Parathyroid adenoma (tissue), 2 donors: ENCODE measurements at regions not wholly inside any gene's neighbourhood (a gene's known extent, or its start where the extent isn't known, plus 50 kb on each side); places are given as distances from the start of the nearest gene placed in this dataset.
"Not testable (repeated sequence)": the region's sequence is repeated elsewhere in the genome, so short reads cannot be mapped to it uniquely, and the experiment has no call there.

Source experiments
- H2AFZ ChIP-seq: fragments of 300-600 bp; sonication (generic); one replicate; pipeline ENCODE4 v1.7.0; 2017; ENCODE audit warnings: antibody characterized with exemption, mild to moderate bottlenecking
- H3K27ac ChIP-seq: fragments of 300-600 bp; sonication (generic); one replicate; pipeline ENCODE4 v1.7.0; 2017
- H3K27me3 ChIP-seq: fragments of 300-600 bp; sonication (generic); one replicate; pipeline ENCODE4 v1.7.0; 2017; ENCODE audit warnings: low read length; ENCODE audit not compliant: control insufficient read depth, insufficient read depth
- H3K36me3 ChIP-seq: fragments of 300-600 bp; sonication (generic); one replicate; pipeline ENCODE4 v1.7.0; 2017; ENCODE audit warnings: low read length; ENCODE audit not compliant: control insufficient read depth, insufficient read depth
- H3K4me1 ChIP-seq: fragments of 300-600 bp; sonication (generic); one replicate; pipeline ENCODE4 v1.7.0; 2017; ENCODE audit warnings: control low read depth
- H3K4me2 ChIP-seq: fragments of 300-600 bp; sonication (generic); one replicate; pipeline ENCODE4 v1.7.0; 2017; ENCODE audit warnings: low read length
- H3K4me3 ChIP-seq: fragments of 300-600 bp; sonication (generic); one replicate; pipeline ENCODE4 v1.7.0; 2017; ENCODE audit warnings: low read depth, low read length
- H3K79me2 ChIP-seq: fragments of 300-600 bp; sonication (generic); one replicate; pipeline ENCODE4 v1.7.0; 2017; ENCODE audit warnings: control low read depth
- H3K9ac ChIP-seq: fragments of 300-600 bp; sonication (generic); one replicate; pipeline ENCODE4 v1.7.0; 2017; ENCODE audit warnings: mild to moderate bottlenecking
- H3K9me3 ChIP-seq: fragments of 300-600 bp; sonication (generic); one replicate; pipeline ENCODE4 v1.7.0; 2017; ENCODE audit warnings: low read length; ENCODE audit not compliant: control insufficient read depth
- TF ChIP-seq, protein P1 (sequence below): fragments of 300-600 bp; sonication (generic); IDR thresholded peaks from one replicate; pipeline ENCODE4 v1.7.0; 2017; ENCODE audit warnings: antibody characterized with exemption, mild to moderate bottlenecking
- donor health status: primary hyperparathyroidism.

DNA sequence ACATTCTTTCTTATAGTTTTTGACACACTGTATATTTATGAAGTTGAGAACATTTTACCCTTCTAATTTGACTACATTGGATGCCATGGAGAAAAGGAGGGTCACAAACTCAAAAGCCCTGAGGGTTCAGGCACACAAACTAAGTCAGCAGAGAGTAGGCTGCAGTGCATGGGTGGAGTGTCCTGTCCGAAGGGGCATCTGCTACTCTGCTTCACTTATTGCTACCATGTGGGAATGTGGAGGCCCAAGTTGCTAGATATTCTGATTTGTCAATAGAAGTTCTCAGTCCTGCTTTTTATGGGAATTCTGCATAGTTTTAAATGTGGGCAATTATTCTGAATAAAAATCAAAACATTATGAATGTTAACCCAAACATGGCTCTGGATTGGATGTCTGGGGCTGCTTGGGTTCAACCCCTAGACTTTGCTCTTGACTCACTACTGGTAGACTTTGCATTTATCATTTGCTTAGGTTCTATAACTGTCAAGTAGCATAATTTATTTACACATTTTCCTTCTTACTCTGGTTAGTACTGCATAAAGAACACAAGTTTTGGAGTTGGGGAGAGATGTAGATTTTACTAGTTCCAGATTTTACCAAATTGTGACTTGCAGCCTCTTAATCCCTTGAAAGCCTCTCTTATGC lies 255.1 kb downstream of the SPRY1 start:
- H3K4me1 ChIP-seq, result no peaks in the 10 kb centered on the region
- H3K9me3 ChIP-seq, result no peaks in the 10 kb centered on the region
- no peaks in the 10 kb centered on the region for H3K36me3 ChIP-seq
- H3K79me2 ChIP-seq, result no peaks in the 10 kb centered on the region
- H3K4me3 ChIP-seq, result no peak overlapping the region
- TF ChIP-seq, protein P1, sequence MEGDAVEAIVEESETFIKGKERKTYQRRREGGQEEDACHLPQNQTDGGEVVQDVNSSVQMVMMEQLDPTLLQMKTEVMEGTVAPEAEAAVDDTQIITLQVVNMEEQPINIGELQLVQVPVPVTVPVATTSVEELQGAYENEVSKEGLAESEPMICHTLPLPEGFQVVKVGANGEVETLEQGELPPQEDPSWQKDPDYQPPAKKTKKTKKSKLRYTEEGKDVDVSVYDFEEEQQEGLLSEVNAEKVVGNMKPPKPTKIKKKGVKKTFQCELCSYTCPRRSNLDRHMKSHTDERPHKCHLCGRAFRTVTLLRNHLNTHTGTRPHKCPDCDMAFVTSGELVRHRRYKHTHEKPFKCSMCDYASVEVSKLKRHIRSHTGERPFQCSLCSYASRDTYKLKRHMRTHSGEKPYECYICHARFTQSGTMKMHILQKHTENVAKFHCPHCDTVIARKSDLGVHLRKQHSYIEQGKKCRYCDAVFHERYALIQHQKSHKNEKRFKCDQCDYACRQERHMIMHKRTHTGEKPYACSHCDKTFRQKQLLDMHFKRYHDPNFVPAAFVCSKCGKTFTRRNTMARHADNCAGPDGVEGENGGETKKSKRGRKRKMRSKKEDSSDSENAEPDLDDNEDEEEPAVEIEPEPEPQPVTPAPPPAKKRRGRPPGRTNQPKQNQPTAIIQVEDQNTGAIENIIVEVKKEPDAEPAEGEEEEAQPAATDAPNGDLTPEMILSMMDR, result no peak
- no peak overlapping the region for H3K27ac ChIP-seq
- no peak overlapping the region for H3K9ac ChIP-seq
- H2AFZ ChIP-seq, result no peak overlapping the region
- H3K4me2 ChIP-seq, result no peak overlapping the region
- H3K27me3 ChIP-seq, result no peaks in the 10 kb centered on the region

DNA sequence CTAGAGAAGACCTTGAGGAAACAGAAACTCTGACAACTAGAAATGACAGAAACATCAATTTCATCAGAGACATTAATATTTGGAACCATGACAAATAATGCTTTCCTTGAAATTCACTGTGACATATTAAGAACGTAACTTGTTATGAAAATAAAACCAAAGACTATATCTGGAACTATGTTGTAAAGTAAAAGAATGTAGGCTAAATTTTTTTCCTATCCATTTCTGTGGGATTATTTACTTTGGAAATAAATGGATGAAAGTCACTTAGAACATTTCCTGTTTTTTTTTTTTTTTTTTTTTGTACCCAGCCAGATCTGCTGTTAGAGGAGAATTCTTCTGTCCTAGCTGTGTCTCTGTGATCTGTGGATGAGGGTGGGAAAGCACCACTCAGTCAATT lies 255.9 kb downstream of the SPRY1 start:
- Histone ChIP-seq H2AFZ (no peak overlapping the region), H3K36me3 (no peaks in the 10 kb centered on the region), H3K27me3 (no peaks in the 10 kb centered on the region), H3K9ac (no peak overlapping the region), H3K4me2 (no peak overlapping the region), H3K9me3 (no peaks in the 10 kb centered on the region), H3K79me2 (no peaks in the 10 kb centered on the region), H3K4me3 (no peak overlapping the region), H3K4me1 (no peaks in the 10 kb centered on the region), H3K27ac (no peak overlapping the region)
- TF ChIP-seq, protein P1, result no peak

DNA sequence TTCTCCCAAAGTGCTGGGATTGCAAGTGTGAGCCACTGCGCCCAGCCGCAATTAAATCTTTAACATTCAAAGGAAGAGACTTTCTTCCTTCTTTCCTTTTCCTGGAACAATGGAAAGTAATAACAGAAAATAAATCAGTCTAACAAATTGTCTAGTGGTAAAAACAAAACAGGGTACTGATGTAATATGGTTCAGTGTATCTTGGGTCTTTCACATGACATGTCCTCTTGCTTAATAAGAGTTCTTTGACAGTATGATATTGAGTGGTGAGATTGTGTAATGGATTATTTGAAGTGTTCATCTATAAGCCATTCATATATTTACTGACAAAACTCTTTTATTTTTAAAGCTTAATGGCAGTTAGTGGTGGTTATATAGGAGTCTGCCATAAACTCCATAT lies 256.6 kb downstream of the SPRY1 start:
- TF ChIP-seq, protein P1, result no peak
- H3K79me2 ChIP-seq, result no peaks in the 10 kb centered on the region
- no peak overlapping the region for H2AFZ ChIP-seq
- no peak overlapping the region for H3K27ac ChIP-seq
- no peaks in the 10 kb centered on the region for H3K9me3 ChIP-seq
- H3K4me1 ChIP-seq, result no peaks in the 10 kb centered on the region
- H3K36me3 ChIP-seq, result no peaks in the 10 kb centered on the region
- H3K4me3 ChIP-seq, result no peak overlapping the region
- H3K27me3 ChIP-seq, result no peaks in the 10 kb centered on the region
- no peak overlapping the region for H3K4me2 ChIP-seq
- H3K9ac ChIP-seq, result no peak overlapping the region

DNA sequence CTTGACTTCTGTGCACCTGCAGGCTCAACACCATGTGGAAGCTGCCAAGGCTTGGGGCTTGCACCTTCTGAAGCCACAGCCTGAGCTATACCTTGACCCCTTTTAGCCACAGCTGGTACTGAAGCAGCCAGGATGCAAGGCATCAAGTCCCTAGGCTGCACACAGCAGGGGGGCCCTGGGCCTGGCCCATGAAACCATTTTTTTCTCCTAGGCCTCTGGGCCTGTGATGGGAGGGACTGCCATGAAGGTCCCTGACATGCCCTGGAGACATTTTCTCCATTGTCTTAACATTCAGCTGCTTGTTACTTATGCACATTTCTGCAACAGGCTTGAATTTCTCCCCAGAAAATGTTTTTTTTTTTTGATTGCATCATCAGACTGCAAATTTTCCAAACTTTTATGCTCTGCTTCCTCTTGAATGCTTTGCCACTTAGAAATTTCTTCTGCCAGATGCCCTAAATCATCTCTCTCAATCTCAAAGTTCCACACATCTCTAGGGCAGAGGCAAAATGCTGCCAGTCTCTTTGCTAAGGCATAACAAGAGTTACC lies 260.2 kb downstream of the SPRY1 start:
- H3K79me2 ChIP-seq, H3K9me3 ChIP-seq, H3K4me3 ChIP-seq, H3K4me2 ChIP-seq, H3K4me1 ChIP-seq, H3K36me3 ChIP-seq, H3K27me3 ChIP-seq, H2AFZ ChIP-seq, H3K27ac ChIP-seq, H3K9ac ChIP-seq: not testable (repeated sequence)

DNA sequence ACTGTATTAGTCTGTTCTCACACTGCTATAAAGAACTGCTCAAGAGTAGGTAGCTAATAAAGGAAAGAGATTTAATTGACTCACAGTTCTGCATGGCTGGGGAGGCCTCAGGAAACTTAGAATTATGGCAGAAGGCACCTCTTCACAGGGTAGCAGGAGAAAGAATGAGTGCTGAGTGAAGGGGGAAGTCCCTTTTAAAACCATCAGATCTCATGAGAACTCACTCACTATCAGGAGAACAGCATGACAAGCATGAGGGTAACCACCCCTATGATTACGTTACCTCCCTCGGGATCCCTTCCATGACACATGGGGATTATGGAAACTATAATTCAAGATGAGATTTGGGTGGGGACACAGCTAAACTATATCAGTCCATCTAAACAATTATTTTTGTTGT lies 261.0 kb downstream of the SPRY1 start:
- H3K27ac ChIP-seq, H3K9ac ChIP-seq, H3K4me2 ChIP-seq, H3K36me3 ChIP-seq, H3K9me3 ChIP-seq, H3K79me2 ChIP-seq, H3K27me3 ChIP-seq, H3K4me1 ChIP-seq, H3K4me3 ChIP-seq, H2AFZ ChIP-seq: not testable (repeated sequence)

DNA sequence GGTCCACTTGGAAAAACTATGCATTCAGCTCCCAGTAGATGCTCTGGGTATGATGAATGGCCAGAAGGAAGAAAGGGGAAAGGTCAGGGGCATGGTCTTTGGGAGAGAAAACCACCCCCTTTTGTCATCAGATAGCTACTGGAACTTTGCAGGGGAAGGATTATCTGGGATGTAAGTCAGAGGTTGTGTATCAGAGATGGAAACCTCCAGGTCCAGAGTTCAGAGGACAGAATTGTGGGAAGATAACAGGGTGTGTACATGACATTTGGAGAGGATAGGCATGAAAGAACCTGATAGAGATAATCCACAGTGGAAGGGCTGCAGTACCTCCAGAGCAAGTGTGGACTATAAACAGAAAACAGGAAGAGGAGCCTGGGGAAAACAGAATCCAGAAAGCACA lies 262.7 kb downstream of the SPRY1 start:
- Histone ChIP-seq H3K4me3 (no peak overlapping the region), H2AFZ (no peak overlapping the region), H3K9me3 (no peaks in the 10 kb centered on the region), H3K4me2 (no peak overlapping the region), H3K36me3 (no peaks in the 10 kb centered on the region), H3K27ac (no peak overlapping the region), H3K9ac (no peak overlapping the region), H3K4me1 (no peaks in the 10 kb centered on the region), H3K27me3 (no peaks in the 10 kb centered on the region), H3K79me2 (no peaks in the 10 kb centered on the region)
- TF ChIP-seq, protein P1, result no peak
